Endothelial cell of umbilical vein (primary cell): ENCODE measurements at regions not wholly inside any gene's neighbourhood (a gene's known extent, or its start where the extent isn't known, plus 50 kb on each side); places are given as distances from the start of the nearest gene placed in this dataset.

Experiments
- BruUV-seq: library from RNA; stranded (reverse); fragments of 400-500 nt; replicated peaks from 2 replicates; lab custom pipeline; 2021; lab: Mats Ljungman, UMichigan
- CTCF ChIA-PET: fragments of 300-600, 350-600 bp; sonication (Branson Sonifier 250); formaldehyde crosslinking; loops from one replicate; lab custom pipeline; 2021; ENCODE audit warnings: antibody characterized with exemption, inconsistent platforms; lab: Charles Lee
- POLR2A ChIA-PET: fragments of 300-600, 350-600 bp; sonication (Branson Sonifier 250); formaldehyde crosslinking; loops from one replicate; lab custom pipeline; 2021; ENCODE audit warnings: antibody characterized with exemption, inconsistent platforms; lab: Charles Lee
- DNase-seq: peaks from one replicate; pipeline ENCODE4 v3.0.0-alpha.2; 2011; ENCODE audit warnings: low read depth, low spot score
- FAIRE-seq: peaks from 2 replicates; lab custom pipeline; 2011; peaks lifted over from hg19 to GRCh38; lab: Jason Lieb, UNC
- H2AFZ ChIP-seq: 2 replicates; pipeline ENCODE4 v1.6.0; 2012; ENCODE audit warnings: low read depth, low read length, control low read depth, inconsistent platforms
- H3K27ac ChIP-seq: 2 replicates; pipeline ENCODE4 v1.5.1; 2011; ENCODE audit warnings: low read depth, mild to moderate bottlenecking, control low read depth, low read length, moderate library complexity; ENCODE audit not compliant: insufficient read depth
- H3K27me3 ChIP-seq, 2 experiments: 2 replicates each; pipeline versions ENCODE4 v1.6.0 to v1.6.1; 2011; ENCODE audit warnings: low read length in 2 of 2, mixed read lengths in 1 of 2; ENCODE audit not compliant: control insufficient read depth in 2 of 2, insufficient read depth in 2 of 2
- H3K36me3 ChIP-seq, 2 experiments: 2 replicates in 1 of 2; 3 replicates in 1 of 2; pipeline ENCODE4 v1.5.1; 2011; ENCODE audit warnings: low read length in 2 of 2, mild to moderate bottlenecking in 1 of 2, moderate library complexity in 1 of 2; ENCODE audit not compliant: control insufficient read depth in 2 of 2, insufficient read depth in 2 of 2; ENCODE audit errors: extremely low read depth in 1 of 2
- H3K4me1 ChIP-seq: 3 replicates; pipeline ENCODE4 v1.5.1; 2011; ENCODE audit warnings: mild to moderate bottlenecking, low read length; ENCODE audit not compliant: control insufficient read depth, insufficient read depth; ENCODE audit errors: extremely low read depth
- H3K4me2 ChIP-seq: 2 replicates; pipeline ENCODE4 v1.6.1; 2011; ENCODE audit warnings: low read length, control low read depth, mixed read lengths; ENCODE audit not compliant: insufficient read depth
- H3K4me3 ChIP-seq, 3 experiments: fragments of 200-600 bp in 1 of 3; sonication (generic), shearing (Covaris generic) in 1 of 3; replicated peaks in 1 of 3; 2 replicates each; pipeline ENCODE4 v1.5.1; 2011 to 2016; ENCODE audit warnings: control low read depth in 3 of 3, low read length in 3 of 3, mild to moderate bottlenecking in 2 of 3, inconsistent platforms in 1 of 3, low read depth in 1 of 3, moderate library complexity in 1 of 3; ENCODE audit not compliant: insufficient read depth in 1 of 3
- H3K79me2 ChIP-seq: 2 replicates; pipeline ENCODE4 v1.6.0; 2012; ENCODE audit warnings: low read length, inconsistent platforms; ENCODE audit not compliant: control insufficient read depth, insufficient read depth
- H3K9ac ChIP-seq: replicated peaks from 2 replicates; pipeline ENCODE3; 2011; ENCODE audit warnings: low read length, control low read depth; ENCODE audit not compliant: insufficient read depth; ENCODE audit errors: extremely low read depth
- H3K9me1 ChIP-seq: replicated peaks from 3 replicates; pipeline ENCODE4 v1.6.0; 2011; ENCODE audit warnings: mild to moderate bottlenecking, low read length; ENCODE audit not compliant: control insufficient read depth, insufficient read depth; ENCODE audit errors: extremely low read depth
- H3K9me3 ChIP-seq: replicated peaks from 2 replicates; pipeline ENCODE4 v1.5.1; 2012; ENCODE audit warnings: low read length, inconsistent platforms; ENCODE audit not compliant: control insufficient read depth, insufficient read depth
- H4K20me1 ChIP-seq: replicated peaks from 2 replicates; pipeline ENCODE3; 2011; ENCODE audit warnings: mild to moderate bottlenecking, low read length; ENCODE audit not compliant: control insufficient read depth, insufficient read depth; ENCODE audit errors: extremely low read depth
- CTCF ChIP-seq, 2 donors: IDR thresholded peaks; 1 replicate in 1 of 2; 2 replicates in 1 of 2; pipeline ENCODE4 v1.5.1; 2011; ENCODE audit warnings: low read length in 2 of 2, mild to moderate bottlenecking in 2 of 2, moderate library complexity in 2 of 2, control low read depth in 1 of 2, inconsistent platforms in 1 of 2, low read depth in 1 of 2; ENCODE audit not compliant: insufficient read depth in 1 of 2; ENCODE audit errors: extremely low read depth in 1 of 2
- EZH2 ChIP-seq: IDR thresholded peaks from 2 replicates; pipeline ENCODE4 v1.6.1; 2012; ENCODE audit warnings: borderline replicate concordance, low read depth, mild to moderate bottlenecking, moderate library complexity, low read length, inconsistent platforms; ENCODE audit not compliant: severe bottlenecking
- FOS ChIP-seq: IDR thresholded peaks from 2 replicates; pipeline ENCODE4 v1.6.1; 2011; ENCODE audit warnings: mild to moderate bottlenecking, low read length, moderate library complexity, borderline replicate concordance; ENCODE audit not compliant: insufficient read depth
- GATA2 ChIP-seq: IDR thresholded peaks from 2 replicates; pipeline ENCODE4 v1.7.0; 2011; ENCODE audit warnings: low read depth, mild to moderate bottlenecking, moderate library complexity, mixed read lengths, low read length; ENCODE audit not compliant: insufficient read length, insufficient read depth
- JUN ChIP-seq: IDR thresholded peaks from 2 replicates; pipeline ENCODE4 v1.6.1; 2011; ENCODE audit warnings: borderline replicate concordance, low read depth; ENCODE audit not compliant: insufficient read length, insufficient read depth
- MAX ChIP-seq: IDR thresholded peaks from 2 replicates; pipeline ENCODE4 v1.6.1; 2011; ENCODE audit not compliant: insufficient read depth, insufficient read length
- MYC ChIP-seq: IDR thresholded peaks from one replicate; pipeline ENCODE4 v1.6.1; 2011; ENCODE audit warnings: mild to moderate bottlenecking, low read depth, low read length
- POLR2A ChIP-seq: IDR thresholded peaks from 2 replicates; pipeline ENCODE4 v1.6.1; 2012; ENCODE audit warnings: low read depth, mild to moderate bottlenecking, control low read depth, low read length
- POLR2AphosphoS5 ChIP-seq: IDR thresholded peaks from 2 replicates; pipeline ENCODE4 v1.6.1; 2012; ENCODE audit warnings: low read depth, mild to moderate bottlenecking, control low read depth, low read length, moderate library complexity; ENCODE audit not compliant: insufficient read depth
- dilution Hi-C: fragments of 300-500 bp; cut with MboI; formaldehyde crosslinking; loops from one replicate; pipeline ENCODE4 v1.15.0; 2019; ENCODE audit warnings: low sequenced_read_pairs; ENCODE audit not compliant: extremely low pct_ligation_motif_present
- intact Hi-C: fragments of 100-400 bp; cut with micrococcal nuclease; formaldehyde crosslinking; loops from one replicate; pipeline ENCODE4 v1.10.0; 2022

GRCh38 chr2:176999301-176999700 is 213.3 kb upstream of the HNRNPA3 start:
- H3K4me3 ChIP-seq = no peak overlapping the region
- no peak for FAIRE-seq
- H4K20me1 ChIP-seq = no peaks in the 10 kb centered on the region
- no peaks in the 10 kb centered on the region for H3K4me1 ChIP-seq
- BruUV-seq = no TSS peak
- H3K9ac ChIP-seq = no peak overlapping the region
- POLR2A ChIA-PET = no interaction called here
- no peaks in the 10 kb centered on the region for H3K9me1 ChIP-seq
- dilution Hi-C loops (no loop called here), intact Hi-C loops (no loop called here)
- no peak for DNase-seq
- no peaks in the 10 kb centered on the region for H3K27me3 ChIP-seq
- TF ChIP-seq MYC = no peak
- TF ChIP-seq JUN = no peak
- TF ChIP-seq GATA2 = no peak
- TF ChIP-seq MAX = no peak
- no peak for TF ChIP-seq POLR2A
- no peak for TF ChIP-seq FOS
- TF ChIP-seq CTCF (IDR thresholded peaks at IDR 0.05; ENCODE audit: extremely low read depth in 1 of 2, insufficient read depth in 1 of 2, low read depth in 1 of 2, low read length in 2 of 2) = no peak
- no peak for TF ChIP-seq EZH2
- TF ChIP-seq POLR2AphosphoS5 = no peak
- H3K4me2 ChIP-seq = no peak overlapping the region
- H3K36me3 ChIP-seq = no peaks in the 10 kb centered on the region
- H3K27ac ChIP-seq = no peak overlapping the region
- H3K9me3 ChIP-seq = no peaks in the 10 kb centered on the region
- CTCF ChIA-PET = no interaction called here
- no peaks in the 10 kb centered on the region for H3K79me2 ChIP-seq
- no peak overlapping the region for H2AFZ ChIP-seq
